Gastroesophageal sphincter (tissue), 3 donors: ENCODE measurements at regions not wholly inside any gene's neighbourhood (a gene's known extent, or its start where the extent isn't known, plus 50 kb on each side); places are given as distances from the start of the nearest gene placed in this dataset.

ENCODE experiments used
- EP300 ChIP-seq: sonication (generic); formaldehyde crosslinking; IDR thresholded peaks from one replicate; pipeline ENCODE4 v1.6.1; 2017; ENCODE audit warnings: antibody characterized with exemption, mild to moderate bottlenecking
- POLR2A ChIP-seq, 2 donors: fragments of 450-650 bp; IDR thresholded peaks; one replicate each; pipeline ENCODE4 v1.6.1; 2017; ENCODE audit warnings: antibody characterized with exemption in 2 of 2, mild to moderate bottlenecking in 2 of 2, moderate library complexity in 1 of 2
- POLR2AphosphoS5 ChIP-seq: sonication (generic); formaldehyde crosslinking; IDR thresholded peaks from one replicate; pipeline ENCODE4 v1.6.1; 2017; ENCODE audit warnings: antibody characterized with exemption
- TF ChIP-seq, protein P1 (sequence below), 4 experiments: fragments of 200-600 bp in 2 of 4; fragments of 450-650 bp in 2 of 4; sonication (generic) in 1 of 4; IDR thresholded peaks; one replicate each; pipeline ENCODE4 v1.5.1; 2017 to 2019; ENCODE audit warnings: antibody characterized with exemption in 4 of 4, mild to moderate bottlenecking in 2 of 4, moderate library complexity in 2 of 4

DNA sequence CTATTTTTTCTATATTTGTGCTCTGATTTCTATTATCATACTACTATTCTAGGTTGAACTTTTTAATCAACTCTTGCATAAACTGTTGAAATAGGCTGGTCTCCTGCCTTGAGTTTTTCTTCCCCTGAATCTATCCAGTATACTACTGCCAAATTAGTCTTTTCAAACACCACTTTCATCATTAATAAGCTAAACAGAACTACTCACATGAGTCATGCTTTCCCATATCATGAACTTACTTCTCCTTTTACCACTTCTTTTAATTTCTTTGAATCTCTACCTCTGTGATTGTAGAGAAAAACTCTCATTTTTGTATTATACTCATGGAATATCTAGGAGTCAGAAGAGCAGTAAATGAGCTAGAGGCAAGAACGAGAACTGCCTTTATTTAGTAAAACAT is 340.3 kb upstream of the PDE3A start:
- TF ChIP-seq POLR2A (IDR thresholded peaks at IDR 0.05): no peak
- no peak for TF ChIP-seq POLR2AphosphoS5
- TF ChIP-seq, protein P1, sequence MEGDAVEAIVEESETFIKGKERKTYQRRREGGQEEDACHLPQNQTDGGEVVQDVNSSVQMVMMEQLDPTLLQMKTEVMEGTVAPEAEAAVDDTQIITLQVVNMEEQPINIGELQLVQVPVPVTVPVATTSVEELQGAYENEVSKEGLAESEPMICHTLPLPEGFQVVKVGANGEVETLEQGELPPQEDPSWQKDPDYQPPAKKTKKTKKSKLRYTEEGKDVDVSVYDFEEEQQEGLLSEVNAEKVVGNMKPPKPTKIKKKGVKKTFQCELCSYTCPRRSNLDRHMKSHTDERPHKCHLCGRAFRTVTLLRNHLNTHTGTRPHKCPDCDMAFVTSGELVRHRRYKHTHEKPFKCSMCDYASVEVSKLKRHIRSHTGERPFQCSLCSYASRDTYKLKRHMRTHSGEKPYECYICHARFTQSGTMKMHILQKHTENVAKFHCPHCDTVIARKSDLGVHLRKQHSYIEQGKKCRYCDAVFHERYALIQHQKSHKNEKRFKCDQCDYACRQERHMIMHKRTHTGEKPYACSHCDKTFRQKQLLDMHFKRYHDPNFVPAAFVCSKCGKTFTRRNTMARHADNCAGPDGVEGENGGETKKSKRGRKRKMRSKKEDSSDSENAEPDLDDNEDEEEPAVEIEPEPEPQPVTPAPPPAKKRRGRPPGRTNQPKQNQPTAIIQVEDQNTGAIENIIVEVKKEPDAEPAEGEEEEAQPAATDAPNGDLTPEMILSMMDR (IDR thresholded peaks at IDR 0.05): no peak
- TF ChIP-seq EP300: no peak
